HEK293T (cell line): ENCODE measurements at regions not wholly inside any gene's neighbourhood (a gene's known extent, or its start where the extent isn't known, plus 50 kb on each side); places are given as distances from the start of the nearest gene placed in this dataset.

Experiments
- BHLHE40 ChIP-seq: fragments of 450-650 bp; IDR thresholded peaks from 2 replicates; pipeline ENCODE4 v1.6.1; 2016; ENCODE audit warnings: mild to moderate bottlenecking, moderate library complexity, borderline replicate concordance
- ELF4 ChIP-seq: fragments of 450-650 bp; IDR thresholded peaks from 2 replicates; pipeline ENCODE4 v1.6.1; 2017; ENCODE audit warnings: antibody characterized with exemption
- PKNOX1 ChIP-seq: fragments of 450-650 bp; IDR thresholded peaks from 2 replicates; pipeline ENCODE4 v1.6.1; 2016

- TF ChIP-seq ELF4 (no peak), BHLHE40 (no peak), PKNOX1 (no peak)
These were observed 129.8 kb downstream of the SLC7A11 start for GRCh38 chr4:138112389-138112788.
